ENCODE measurements at regions not wholly inside any gene's neighbourhood (a gene's known extent, or its start where the extent isn't known, plus 50 kb on each side); places are given as distances from the start of the nearest gene placed in this dataset.

- DNase-seq (peak in 1 of 4 donors; percentile 43), ATAC-seq (no peak)
- intact Hi-C loops (cut with DNase I): no loop called here
- Histone ChIP-seq H3K36me3 (no peaks in the 10 kb centered on the region), H3K27me3 (no peaks in the 10 kb centered on the region), H3K4me3 (no peak overlapping the region), H3K4me1 (no peaks in the 10 kb centered on the region), H3K27ac (no peak overlapping the region), H3K9me3 (peaks cover 0 to 39% of the 10 kb centered on the region in 2 donors)
- TF ChIP-seq CTCF (IDR thresholded peaks at IDR 0.05): no peak
Observed at GRCh38 chr3:82814660-82815059, 1053.2 kb upstream of the GBE1 start.

GRCh38 chr3:82807781-82808180 lies 1046.3 kb upstream of the GBE1 start:
- TF ChIP-seq CTCF (IDR thresholded peaks at IDR 0.05): no peak
- intact Hi-C loops (cut with DNase I): no loop called here
- Histone ChIP-seq H3K4me3 (no peak overlapping the region), H3K36me3 (no peaks in the 10 kb centered on the region), H3K27me3 (no peaks in the 10 kb centered on the region), H3K9me3 (peaks cover 0 to 17% of the 10 kb centered on the region in 2 donors), H3K27ac (no peak overlapping the region), H3K4me1 (no peaks in the 10 kb centered on the region)
- ATAC-seq (no peak), DNase-seq (peak in 1 of 4 donors; percentile 77)

DNA sequence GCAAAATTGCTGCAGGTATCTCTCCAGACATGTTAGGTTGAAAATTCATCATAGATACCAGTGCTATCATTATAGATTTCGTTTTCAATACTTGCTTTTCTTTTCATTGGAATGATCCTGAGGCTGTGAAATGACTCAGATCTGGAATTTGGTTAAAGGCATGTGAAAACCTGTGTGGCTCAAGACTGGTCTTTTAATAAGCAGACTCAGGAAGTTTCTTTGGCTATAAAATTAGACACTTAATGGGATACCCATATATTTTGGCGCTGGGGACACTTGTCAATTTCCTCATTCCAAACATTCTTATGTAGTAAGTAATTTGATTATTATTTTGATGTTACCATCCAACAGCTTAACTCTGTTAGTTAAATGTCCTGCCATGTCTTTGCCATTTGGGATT lies 1041.1 kb upstream of the GBE1 start:
- DNase-seq (no peak), ATAC-seq (no peak)
- Histone ChIP-seq H3K27ac (no peak overlapping the region), H3K9me3 (peaks cover 0 to 3% of the 10 kb centered on the region in 2 donors), H3K36me3 (no peaks in the 10 kb centered on the region), H3K4me1 (no peaks in the 10 kb centered on the region), H3K27me3 (no peaks in the 10 kb centered on the region), H3K4me3 (no peak overlapping the region)
- TF ChIP-seq CTCF (IDR thresholded peaks at IDR 0.05): no peak
- intact Hi-C loops (cut with DNase I): no loop called here

GRCh38 chr3:82800248-82800647 lies 1038.8 kb upstream of the GBE1 start:
- Histone ChIP-seq H3K4me1 (no peaks in the 10 kb centered on the region), H3K27me3 (no peaks in the 10 kb centered on the region)

GRCh38 chr3:82796765-82797164 lies 1035.3 kb upstream of the GBE1 start:
- H3K4me1 ChIP-seq: no peaks in the 10 kb centered on the region
- TF ChIP-seq CTCF (IDR thresholded peaks at IDR 0.05): no peak
- H3K27me3 ChIP-seq: no peaks in the 10 kb centered on the region
- H3K36me3 ChIP-seq: no peaks in the 10 kb centered on the region
- H3K9me3 ChIP-seq: no peaks in the 10 kb centered on the region
- ATAC-seq: no peak
- H3K27ac ChIP-seq: no peak overlapping the region
- intact Hi-C loops (cut with DNase I): no loop called here
- H3K4me3 ChIP-seq: no peak overlapping the region
- no peak for DNase-seq

More at GRCh38 chr3:82800248-82800647, 1038.8 kb upstream of the GBE1 start:
- intact Hi-C loops (cut with DNase I): no loop called here
- Histone ChIP-seq H3K36me3 (no peaks in the 10 kb centered on the region), H3K4me3 (no peak overlapping the region), H3K27ac (no peak overlapping the region), H3K9me3 (peaks cover 0 to under 1% of the 10 kb centered on the region in 2 donors)
- ATAC-seq: no peak
- no peak for TF ChIP-seq CTCF (IDR thresholded peaks at IDR 0.05)
- DNase-seq: no peak

Data from left lung (tissue), 4 donors.